WTC11 (cell line): ENCODE measurements at regions not wholly inside any gene's neighbourhood (a gene's known extent, or its start where the extent isn't known, plus 50 kb on each side); places are given as distances from the start of the nearest gene placed in this dataset.

Experiments
- ATAC-seq: fragments of 200-7000 bp; cut with Tn5 transposase; 2 replicates; pipeline ENCODE4 v1.10.0; 2021; ENCODE audit warnings: mild to moderate bottlenecking, moderate library complexity
- CTCF ChIA-PET: fragments of 300-600 bp; sonication (Branson Sonifier 250); formaldehyde crosslinking; loops from one replicate; lab custom pipeline; 2021; ENCODE audit warnings: antibody characterized with exemption; lab: Charles Lee
- POLR2A ChIA-PET: fragments of 350-600 bp; sonication (Branson Sonifier 250); formaldehyde crosslinking; loops from one replicate; lab custom pipeline; 2021; ENCODE audit warnings: antibody characterized with exemption; lab: Charles Lee
- DNase-seq: peaks from one replicate; pipeline ENCODE4 v3.0.0; 2021; ENCODE audit warnings: low spot score
- H3K27ac Mint-ChIP-seq: 2 replicates; pipeline ENCODE4 v1.8.0; 2021; ENCODE audit warnings: mixed read lengths
- H3K27me3 Mint-ChIP-seq: 2 replicates; pipeline ENCODE4 v1.8.0; 2021; ENCODE audit warnings: low read depth, mild to moderate bottlenecking, moderate library complexity, mixed read lengths
- H3K36me3 Mint-ChIP-seq: 2 replicates; pipeline ENCODE4 v1.8.0; 2021; ENCODE audit warnings: mixed read lengths
- H3K4me1 Mint-ChIP-seq: 2 replicates; pipeline ENCODE4 v1.8.0; 2022; ENCODE audit warnings: mixed read lengths
- H3K4me3 Mint-ChIP-seq: 2 replicates; pipeline ENCODE4 v1.8.0; 2021; ENCODE audit warnings: mild to moderate bottlenecking, moderate library complexity, mixed read lengths
- H3K9me3 Mint-ChIP-seq: 2 replicates; pipeline ENCODE4 v1.8.0; 2021; ENCODE audit warnings: mixed read lengths
- CBFB ChIP-seq: sonication (generic); formaldehyde crosslinking; IDR thresholded peaks from 2 replicates; pipeline ENCODE4 v1.8.1; 2022; ENCODE audit warnings: mild to moderate bottlenecking, low read depth, missing genetic modification reagents
- GABPB1 ChIP-seq: sonication (generic); formaldehyde crosslinking; IDR thresholded peaks from 2 replicates; pipeline ENCODE4 v1.8.1; 2023; ENCODE audit warnings: mild to moderate bottlenecking, missing genetic modification reagents
- GRHL2 ChIP-seq: fragments of 250-450 bp; sonication (Bioruptor Pico); IDR thresholded peaks from 2 replicates; pipeline ENCODE4 v1.8.0; 2022; ENCODE audit warnings: mild to moderate bottlenecking, moderate library complexity; ENCODE audit not compliant: insufficient replicate concordance, severe bottlenecking
- HMGA2 ChIP-seq: fragments of 250-450 bp; sonication (Bioruptor Pico); IDR thresholded peaks from 2 replicates; pipeline ENCODE4 v1.4.0; 2021; ENCODE audit warnings: mild to moderate bottlenecking, moderate library complexity
- JAZF1 ChIP-seq: fragments of 250-450 bp; sonication (Bioruptor Pico); IDR thresholded peaks from 2 replicates; pipeline ENCODE4 v1.9.0; 2021; ENCODE audit warnings: moderate library complexity, mild to moderate bottlenecking, inconsistent platforms
- KAT7 ChIP-seq: sonication (generic); formaldehyde crosslinking; IDR thresholded peaks from 2 replicates; pipeline ENCODE4 v1.8.1; 2023; ENCODE audit warnings: missing genetic modification reagents, mild to moderate bottlenecking, borderline replicate concordance
- NFE2L1 ChIP-seq: sonication (generic); formaldehyde crosslinking; IDR thresholded peaks from 2 replicates; pipeline ENCODE4 v1.8.1; 2023; ENCODE audit warnings: missing genetic modification reagents
- RELA ChIP-seq: sonication (generic); formaldehyde crosslinking; IDR thresholded peaks from 2 replicates; pipeline ENCODE4 v1.8.1; 2022; ENCODE audit warnings: missing genetic modification reagents, mild to moderate bottlenecking, borderline replicate concordance
- ZMAT4 ChIP-seq: fragments of 250-450 bp; sonication (Bioruptor Pico); IDR thresholded peaks from 2 replicates; pipeline ENCODE4 v1.9.0; 2021; ENCODE audit warnings: mild to moderate bottlenecking
- ZNF219 ChIP-seq: sonication (generic); formaldehyde crosslinking; IDR thresholded peaks from 2 replicates; pipeline ENCODE4 v1.8.0; 2023; ENCODE audit warnings: missing genetic modification reagents, mild to moderate bottlenecking, borderline replicate concordance
- ZNF232 ChIP-seq: sonication (generic); formaldehyde crosslinking; IDR thresholded peaks from 2 replicates; pipeline ENCODE4 v1.8.0; 2022; ENCODE audit warnings: mild to moderate bottlenecking, missing genetic modification reagents
- TF ChIP-seq, protein P1 (sequence below): fragments of 250-450 bp; sonication (Bioruptor Pico); conservative IDR thresholded peaks from 2 replicates; pipeline ENCODE4 v1.9.0; 2021; ENCODE audit warnings: mild to moderate bottlenecking
- TF ChIP-seq, protein P2 (sequence below): fragments of 250-450 bp; sonication (Bioruptor Pico); IDR thresholded peaks from 2 replicates; pipeline ENCODE4 v1.9.0; 2021; ENCODE audit warnings: mild to moderate bottlenecking
- TF ChIP-seq, protein P3 (sequence below): sonication (generic); formaldehyde crosslinking; IDR thresholded peaks from 2 replicates; pipeline ENCODE4 v1.8.1; 2023; ENCODE audit warnings: mild to moderate bottlenecking, missing genetic modification reagents, borderline replicate concordance

GRCh38 chr6:113802779-113803178 lies 54.4 kb upstream of the MARCKS start (continued):
- TF ChIP-seq ZMAT4 (no peak), ZNF219 (CRISPR knock-in tag) (no peak)

DNA sequence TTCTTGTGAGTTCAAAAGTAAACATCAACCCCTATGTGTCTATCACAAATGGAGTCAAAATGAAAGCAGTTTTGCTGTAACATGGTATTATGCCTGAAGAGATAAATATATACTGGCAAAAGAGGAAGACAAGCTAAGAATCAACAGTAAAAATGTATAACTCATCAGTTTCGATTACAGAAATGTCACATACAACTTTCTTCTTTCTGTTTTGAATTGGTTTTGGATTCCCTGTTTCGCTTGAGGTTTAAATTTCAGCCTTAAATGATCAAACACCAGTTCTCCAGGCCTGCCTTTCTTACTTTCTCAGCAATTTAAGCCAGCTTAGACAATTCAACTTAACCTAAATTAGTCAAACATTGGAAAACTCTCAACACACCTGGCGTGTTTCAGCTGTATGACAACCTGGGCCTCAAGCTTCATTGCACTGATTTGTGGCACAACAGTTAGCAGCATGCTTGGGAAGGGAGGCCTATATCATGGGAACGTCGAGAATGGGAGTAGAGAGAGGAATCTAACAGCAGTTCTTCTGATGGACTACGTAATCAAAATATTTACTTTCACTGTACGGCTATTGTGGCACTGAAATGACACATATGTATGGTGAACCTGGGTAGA lies 51.9 kb upstream of the MARCKS start:
- DNase-seq: no peak
- H3K4me3 Mint-ChIP-seq: no peak overlapping the region
- ATAC-seq: no peak
- no peak overlapping the region for H3K27ac Mint-ChIP-seq
- TF ChIP-seq GABPB1 (CRISPR knock-in tag) (no peak), ZMAT4 (no peak), GRHL2 (CRISPR knock-in tag) (no peak)
- TF ChIP-seq, protein P1, sequence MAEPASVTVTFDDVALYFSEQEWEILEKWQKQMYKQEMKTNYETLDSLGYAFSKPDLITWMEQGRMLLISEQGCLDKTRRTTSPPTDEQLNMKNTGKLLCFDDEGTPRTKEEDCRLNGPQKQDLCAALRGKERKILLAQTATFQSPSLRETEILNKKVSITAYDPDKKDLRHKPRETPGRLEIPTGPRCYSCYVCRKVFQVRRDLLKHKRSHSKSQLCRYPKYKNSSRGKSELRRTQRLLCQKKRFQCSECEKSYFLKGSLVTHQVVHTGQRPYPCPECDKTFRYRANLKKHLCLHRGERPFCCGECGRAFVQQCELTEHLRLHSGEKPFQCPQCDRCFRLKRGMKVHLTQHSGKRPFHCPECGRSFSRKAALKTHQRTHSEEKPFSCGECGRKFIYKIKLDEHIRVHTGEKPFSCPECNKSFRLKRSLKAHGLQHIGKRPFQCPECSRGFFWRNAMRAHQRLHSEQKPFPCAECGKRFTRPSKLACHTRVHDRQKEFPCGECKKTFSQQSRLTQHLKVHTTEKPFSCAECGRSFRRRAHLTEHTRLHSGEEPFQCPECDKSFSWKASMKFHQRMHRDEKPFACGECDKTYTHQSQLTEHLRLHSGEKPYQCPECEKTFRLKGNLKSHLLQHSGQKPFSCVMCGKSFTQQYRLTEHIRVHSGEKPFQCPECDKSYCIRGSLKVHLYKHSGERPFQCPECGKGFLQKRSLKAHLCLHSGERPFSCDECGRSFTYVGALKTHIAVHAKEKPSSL (CRISPR knock-in tag): no peak
- TF ChIP-seq, protein P2, sequence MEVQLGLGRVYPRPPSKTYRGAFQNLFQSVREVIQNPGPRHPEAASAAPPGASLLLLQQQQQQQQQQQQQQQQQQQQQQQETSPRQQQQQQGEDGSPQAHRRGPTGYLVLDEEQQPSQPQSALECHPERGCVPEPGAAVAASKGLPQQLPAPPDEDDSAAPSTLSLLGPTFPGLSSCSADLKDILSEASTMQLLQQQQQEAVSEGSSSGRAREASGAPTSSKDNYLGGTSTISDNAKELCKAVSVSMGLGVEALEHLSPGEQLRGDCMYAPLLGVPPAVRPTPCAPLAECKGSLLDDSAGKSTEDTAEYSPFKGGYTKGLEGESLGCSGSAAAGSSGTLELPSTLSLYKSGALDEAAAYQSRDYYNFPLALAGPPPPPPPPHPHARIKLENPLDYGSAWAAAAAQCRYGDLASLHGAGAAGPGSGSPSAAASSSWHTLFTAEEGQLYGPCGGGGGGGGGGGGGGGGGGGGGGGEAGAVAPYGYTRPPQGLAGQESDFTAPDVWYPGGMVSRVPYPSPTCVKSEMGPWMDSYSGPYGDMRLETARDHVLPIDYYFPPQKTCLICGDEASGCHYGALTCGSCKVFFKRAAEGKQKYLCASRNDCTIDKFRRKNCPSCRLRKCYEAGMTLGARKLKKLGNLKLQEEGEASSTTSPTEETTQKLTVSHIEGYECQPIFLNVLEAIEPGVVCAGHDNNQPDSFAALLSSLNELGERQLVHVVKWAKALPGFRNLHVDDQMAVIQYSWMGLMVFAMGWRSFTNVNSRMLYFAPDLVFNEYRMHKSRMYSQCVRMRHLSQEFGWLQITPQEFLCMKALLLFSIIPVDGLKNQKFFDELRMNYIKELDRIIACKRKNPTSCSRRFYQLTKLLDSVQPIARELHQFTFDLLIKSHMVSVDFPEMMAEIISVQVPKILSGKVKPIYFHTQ (CRISPR knock-in tag): no peak
- TF ChIP-seq, protein P3, sequence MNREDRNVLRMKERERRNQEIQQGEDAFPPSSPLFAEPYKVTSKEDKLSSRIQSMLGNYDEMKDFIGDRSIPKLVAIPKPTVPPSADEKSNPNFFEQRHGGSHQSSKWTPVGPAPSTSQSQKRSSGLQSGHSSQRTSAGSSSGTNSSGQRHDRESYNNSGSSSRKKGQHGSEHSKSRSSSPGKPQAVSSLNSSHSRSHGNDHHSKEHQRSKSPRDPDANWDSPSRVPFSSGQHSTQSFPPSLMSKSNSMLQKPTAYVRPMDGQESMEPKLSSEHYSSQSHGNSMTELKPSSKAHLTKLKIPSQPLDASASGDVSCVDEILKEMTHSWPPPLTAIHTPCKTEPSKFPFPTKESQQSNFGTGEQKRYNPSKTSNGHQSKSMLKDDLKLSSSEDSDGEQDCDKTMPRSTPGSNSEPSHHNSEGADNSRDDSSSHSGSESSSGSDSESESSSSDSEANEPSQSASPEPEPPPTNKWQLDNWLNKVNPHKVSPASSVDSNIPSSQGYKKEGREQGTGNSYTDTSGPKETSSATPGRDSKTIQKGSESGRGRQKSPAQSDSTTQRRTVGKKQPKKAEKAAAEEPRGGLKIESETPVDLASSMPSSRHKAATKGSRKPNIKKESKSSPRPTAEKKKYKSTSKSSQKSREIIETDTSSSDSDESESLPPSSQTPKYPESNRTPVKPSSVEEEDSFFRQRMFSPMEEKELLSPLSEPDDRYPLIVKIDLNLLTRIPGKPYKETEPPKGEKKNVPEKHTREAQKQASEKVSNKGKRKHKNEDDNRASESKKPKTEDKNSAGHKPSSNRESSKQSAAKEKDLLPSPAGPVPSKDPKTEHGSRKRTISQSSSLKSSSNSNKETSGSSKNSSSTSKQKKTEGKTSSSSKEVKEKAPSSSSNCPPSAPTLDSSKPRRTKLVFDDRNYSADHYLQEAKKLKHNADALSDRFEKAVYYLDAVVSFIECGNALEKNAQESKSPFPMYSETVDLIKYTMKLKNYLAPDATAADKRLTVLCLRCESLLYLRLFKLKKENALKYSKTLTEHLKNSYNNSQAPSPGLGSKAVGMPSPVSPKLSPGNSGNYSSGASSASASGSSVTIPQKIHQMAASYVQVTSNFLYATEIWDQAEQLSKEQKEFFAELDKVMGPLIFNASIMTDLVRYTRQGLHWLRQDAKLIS: no peak
- ChIA-PET CTCF (no interaction called here), POLR2A (no interaction called here)
- H3K4me1 Mint-ChIP-seq: no peaks in the 10 kb centered on the region
- no peaks in the 10 kb centered on the region for H3K9me3 Mint-ChIP-seq
- H3K36me3 Mint-ChIP-seq: no peaks in the 10 kb centered on the region
- no peaks in the 10 kb centered on the region for H3K27me3 Mint-ChIP-seq

GRCh38 chr6:113805811-113806495 lies 51.2 kb upstream of the MARCKS start:
- no peak for ATAC-seq
- TF ChIP-seq NFE2L1 (CRISPR knock-in tag) (no peak), ZNF232 (no peak), RELA (CRISPR knock-in tag) (no peak), KAT7 (no peak), CBFB (CRISPR knock-in tag) (no peak), HMGA2 (CRISPR knock-in tag) (no peak), JAZF1 (CRISPR knock-in tag) (no peak)
- TF ChIP-seq, protein P3: no peak

More at GRCh38 chr6:113805811-113806495, 51.2 kb upstream of the MARCKS start:
- POLR2A ChIA-PET: no interaction called here
- CTCF ChIA-PET: interaction anchor here (0.6 kb wide), 1 partner anchor 325 kb away, joined by 3 read pairs; no protein-coding TSS in a partner anchor
- H3K9me3 Mint-ChIP-seq: peaks cover under 1% of the 10 kb centered on the region; the same call in 1 of the 2 replicates
- H3K4me1 Mint-ChIP-seq: no peaks in the 10 kb centered on the region
- H3K4me3 Mint-ChIP-seq: no peak overlapping the region
- H3K36me3 Mint-ChIP-seq: no peaks in the 10 kb centered on the region
- no peak for DNase-seq
- H3K27me3 Mint-ChIP-seq: no peaks in the 10 kb centered on the region
- no peak overlapping the region for H3K27ac Mint-ChIP-seq
